Mesendoderm (in vitro differentiated cells): ENCODE measurements at regions not wholly inside any gene's neighbourhood (a gene's known extent, or its start where the extent isn't known, plus 50 kb on each side); places are given as distances from the start of the nearest gene placed in this dataset.

Experiments
- DNase-seq: peaks from one replicate; pipeline ENCODE4 v3.0.0; 2013
- H2AK5ac ChIP-seq: 2 replicates; pipeline ENCODE4 v1.6.1; 2013; ENCODE audit warnings: low read length, inconsistent platforms
- H2BK120ac ChIP-seq: 2 replicates; pipeline ENCODE4 v1.6.1; 2013; ENCODE audit warnings: low read depth, mild to moderate bottlenecking, low read length, moderate library complexity, mixed read lengths
- H2BK15ac ChIP-seq: replicated peaks from 2 replicates; pipeline ENCODE4 v1.6.1; 2013; ENCODE audit warnings: low read depth, mild to moderate bottlenecking, moderate library complexity
- H2BK5ac ChIP-seq: 2 replicates; pipeline ENCODE4 v1.6.1; 2013; ENCODE audit warnings: low read length, inconsistent platforms
- H3K18ac ChIP-seq: 2 replicates; pipeline ENCODE4 v1.6.1; 2013; ENCODE audit warnings: mild to moderate bottlenecking, low read length, mixed read lengths
- H3K23ac ChIP-seq: one replicate; pipeline ENCODE4 v1.6.1; 2013; ENCODE audit warnings: low read length
- H3K27ac ChIP-seq: 2 replicates; pipeline ENCODE4 v1.5.1; 2013; ENCODE audit warnings: low read depth, mild to moderate bottlenecking, inconsistent platforms, low read length, moderate library complexity
- H3K27me3 ChIP-seq: 2 replicates; pipeline ENCODE4 v1.6.1; 2013; ENCODE audit warnings: low read length, control low read depth, mild to moderate bottlenecking, inconsistent platforms; ENCODE audit not compliant: insufficient read depth, poor library complexity
- H3K36me3 ChIP-seq: 2 replicates; pipeline ENCODE4 v1.6.1; 2013; ENCODE audit warnings: low read length, inconsistent platforms; ENCODE audit not compliant: control insufficient read depth, insufficient read depth
- H3K4ac ChIP-seq: one replicate; pipeline ENCODE4 v1.6.1; 2013; ENCODE audit warnings: low read depth, mild to moderate bottlenecking, low read length, moderate library complexity
- H3K4me1 ChIP-seq: 2 replicates; pipeline ENCODE4 v1.6.1; 2013; ENCODE audit warnings: low read depth, low read length, inconsistent platforms; ENCODE audit not compliant: control insufficient read depth
- H3K4me2 ChIP-seq: 2 replicates; pipeline ENCODE4 v1.6.1; 2013; ENCODE audit warnings: low read length
- H3K4me3 ChIP-seq: 2 replicates; pipeline ENCODE4 v1.5.1; 2013; ENCODE audit warnings: mild to moderate bottlenecking, low read length
- H3K56ac ChIP-seq: one replicate; pipeline ENCODE4 v1.6.1; 2013; ENCODE audit warnings: low read length
- H3K79me1 ChIP-seq: 2 replicates; pipeline ENCODE4 v1.6.1; 2013; ENCODE audit warnings: low read length, inconsistent platforms
- H3K79me2 ChIP-seq: 2 replicates; pipeline ENCODE4 v1.6.1; 2013; ENCODE audit warnings: mild to moderate bottlenecking, low read length; ENCODE audit not compliant: control insufficient read depth, insufficient read depth
- H3K9ac ChIP-seq: 2 replicates; pipeline ENCODE4 v1.6.1; 2013; ENCODE audit warnings: low read length, inconsistent platforms
- H4K5ac ChIP-seq: one replicate; pipeline ENCODE4 v1.6.1; 2013; ENCODE audit warnings: low read length
- H4K8ac ChIP-seq: one replicate; pipeline ENCODE4 v1.6.1; 2013; ENCODE audit warnings: low read depth, mild to moderate bottlenecking, control low read depth, low read length, moderate library complexity
- WGBS: extraction: QIAGEN DNeasy Blood & Tissue Kit; methylation state at CpG from one replicate; pipeline ENCODE4 v1.1.7; 2013; ENCODE audit warnings: low lambda C conversion rate, missing lambda C conversion rate; ENCODE audit not compliant: insufficient coverage; ENCODE audit errors: extremely low coverage; 5-methylcytosine and 5-hydroxymethylcytosine counted together

DNA sequence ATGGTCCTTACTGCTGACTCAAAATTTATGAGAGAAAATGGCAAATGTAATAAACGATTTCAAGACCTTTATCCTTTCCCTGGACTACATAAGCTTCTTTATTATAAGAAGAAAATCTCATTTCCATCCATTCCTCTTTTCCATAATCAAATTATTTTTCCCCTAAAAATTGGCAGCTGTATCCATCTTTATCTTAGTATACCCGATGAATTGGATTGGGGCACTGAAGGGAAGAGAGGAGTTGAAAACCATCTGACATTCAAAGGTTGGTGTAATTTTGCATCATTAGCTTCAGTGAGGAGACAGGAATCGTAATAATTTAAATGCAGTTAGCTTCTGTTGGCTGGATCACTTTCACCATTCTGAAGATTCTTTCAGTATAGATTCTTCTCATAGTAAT, 574.1 kb downstream of the XIRP2 start:
- no peak overlapping the region for H3K23ac ChIP-seq
- no peak overlapping the region for H4K5ac ChIP-seq
- no peak overlapping the region for H3K4ac ChIP-seq
- H3K9ac ChIP-seq, result no peak overlapping the region
- no peak overlapping the region for H2BK5ac ChIP-seq
- no CpG with 5 or more reads among the region's 3 CpGs for WGBS
- H4K8ac ChIP-seq, result no peak overlapping the region
- no peaks in the 10 kb centered on the region for H3K79me2 ChIP-seq
- H2AK5ac ChIP-seq, result no peak overlapping the region
- no peak for DNase-seq
- no peak overlapping the region for H2BK15ac ChIP-seq
- H3K56ac ChIP-seq, result no peak overlapping the region
- no peaks in the 10 kb centered on the region for H3K79me1 ChIP-seq
- no peak overlapping the region for H3K4me3 ChIP-seq
- H3K4me1 ChIP-seq, result no peaks in the 10 kb centered on the region
- no peak overlapping the region for H3K27ac ChIP-seq
- no peaks in the 10 kb centered on the region for H3K36me3 ChIP-seq
- no peak overlapping the region for H3K4me2 ChIP-seq
- H3K18ac ChIP-seq, result no peak overlapping the region
- H3K27me3 ChIP-seq, result no peaks in the 10 kb centered on the region
- H2BK120ac ChIP-seq, result no peak overlapping the region

GRCh38 chr2:167454036-167454435, 565.8 kb downstream of the XIRP2 start:
- WGBS, result no CpG with 5 or more reads among the region's 13 CpGs

DNA sequence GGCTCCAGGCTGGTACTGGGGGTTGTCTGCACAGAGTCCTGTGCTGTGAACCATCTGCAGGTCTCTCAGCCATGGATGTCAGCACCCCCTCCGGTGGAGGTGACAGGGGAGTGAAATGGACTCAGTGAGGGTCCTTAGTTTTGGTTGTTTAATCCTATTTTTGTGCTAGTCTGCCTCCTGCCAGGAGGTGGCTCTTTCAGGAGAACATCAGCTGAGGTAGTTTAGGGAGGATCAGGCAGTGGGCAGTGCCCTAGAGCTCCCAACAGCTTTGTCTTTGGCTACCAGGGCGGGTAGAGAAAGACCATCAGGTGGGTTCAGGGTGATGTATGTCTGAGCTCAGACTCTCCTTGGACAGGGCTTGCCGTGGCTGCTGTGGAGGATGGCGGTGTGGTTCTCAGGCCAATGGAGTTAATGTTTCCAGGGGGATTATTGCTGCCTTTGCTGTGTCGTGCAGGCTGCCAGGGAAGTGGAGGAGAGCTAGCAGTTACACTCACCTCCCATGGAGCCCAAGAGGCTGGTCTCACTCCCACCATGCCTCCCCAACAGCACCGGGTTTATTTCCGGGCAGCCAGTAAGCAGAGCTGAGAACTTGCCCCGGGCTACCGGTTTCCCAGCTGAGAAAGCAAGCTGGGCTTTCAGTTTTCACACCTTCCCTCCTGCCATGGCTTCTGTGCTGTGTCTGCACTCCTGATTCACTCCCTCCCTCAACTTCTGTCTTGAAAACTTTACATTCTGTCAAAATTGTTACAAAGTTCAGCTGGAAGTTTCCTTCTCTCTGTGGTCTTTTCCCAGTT, 563.4 kb downstream of the XIRP2 start:
- DNase-seq, result peak; percentile 50
- Histone ChIP-seq H3K79me1 (no peaks in the 10 kb centered on the region), H3K56ac (no peak overlapping the region), H3K27ac (no peak overlapping the region), H2BK120ac (no peak overlapping the region), H3K4me1 (no peaks in the 10 kb centered on the region), H3K36me3 (no peaks in the 10 kb centered on the region), H3K9ac (no peak overlapping the region), H3K27me3 (no peaks in the 10 kb centered on the region), H3K18ac (no peak overlapping the region), H3K23ac (no peak overlapping the region), H3K4me3 (no peak overlapping the region), H2BK5ac (no peak overlapping the region), H3K4ac (no peak overlapping the region), H2BK15ac (no peak overlapping the region), H4K5ac (no peak overlapping the region), H3K4me2 (no peak overlapping the region), H2AK5ac (no peak overlapping the region), H4K8ac (no peak overlapping the region), H3K79me2 (no peaks in the 10 kb centered on the region)
- no CpG with 5 or more reads among the region's 9 CpGs for WGBS

More at GRCh38 chr2:167454036-167454435, 565.8 kb downstream of the XIRP2 start:
- no peak overlapping the region for H3K23ac ChIP-seq
- no peak for DNase-seq
- H3K4me1 ChIP-seq, result no peaks in the 10 kb centered on the region
- H3K4me3 ChIP-seq, result no peak overlapping the region
- H3K9ac ChIP-seq, result no peak overlapping the region
- no peak overlapping the region for H3K4me2 ChIP-seq
- H3K79me2 ChIP-seq, result no peaks in the 10 kb centered on the region
- no peak overlapping the region for H3K18ac ChIP-seq
- no peaks in the 10 kb centered on the region for H3K36me3 ChIP-seq
- H3K27me3 ChIP-seq, result no peaks in the 10 kb centered on the region
- H2BK120ac ChIP-seq, result no peak overlapping the region
- no peak overlapping the region for H2BK15ac ChIP-seq
- H2BK5ac ChIP-seq, result no peak overlapping the region
- H3K79me1 ChIP-seq, result no peaks in the 10 kb centered on the region
- no peak overlapping the region for H4K5ac ChIP-seq
- no peak overlapping the region for H3K56ac ChIP-seq
- no peak overlapping the region for H4K8ac ChIP-seq
- no peak overlapping the region for H3K27ac ChIP-seq
- H2AK5ac ChIP-seq, result no peak overlapping the region
- H3K4ac ChIP-seq, result no peak overlapping the region

DNA sequence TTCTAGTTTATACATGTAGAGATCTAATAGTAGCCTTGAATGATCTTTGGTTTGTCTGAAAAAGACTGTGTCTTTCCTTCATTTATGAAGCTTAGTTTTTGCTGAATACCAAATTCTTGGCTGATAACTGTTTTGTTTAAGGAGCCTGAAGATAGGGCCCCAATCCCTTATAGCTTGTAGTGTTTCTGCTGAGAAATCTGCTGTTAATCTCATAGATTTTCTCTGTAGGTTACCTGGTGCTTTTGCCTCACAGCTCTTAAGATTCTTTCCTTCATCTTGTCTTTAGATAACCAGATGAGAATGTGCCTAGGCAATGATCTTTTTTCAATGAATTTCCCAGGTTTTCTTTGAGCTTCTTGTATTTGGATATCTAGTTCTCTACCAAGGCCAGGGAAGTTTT, 562.1 kb downstream of the XIRP2 start:
- no peak overlapping the region for H4K5ac ChIP-seq
- no peak overlapping the region for H4K8ac ChIP-seq
- no peak overlapping the region for H3K27ac ChIP-seq
- no peak overlapping the region for H3K4me2 ChIP-seq
- no peak overlapping the region for H3K23ac ChIP-seq
- no peak overlapping the region for H3K56ac ChIP-seq
- H2BK5ac ChIP-seq, result no peak overlapping the region
- no peaks in the 10 kb centered on the region for H3K4me1 ChIP-seq
- H3K79me1 ChIP-seq, result no peaks in the 10 kb centered on the region
- H3K18ac ChIP-seq, result no peak overlapping the region
- no peak overlapping the region for H2BK15ac ChIP-seq
- no peak overlapping the region for H2BK120ac ChIP-seq
- H3K36me3 ChIP-seq, result no peaks in the 10 kb centered on the region
- H2AK5ac ChIP-seq, result no peak overlapping the region
- no peaks in the 10 kb centered on the region for H3K27me3 ChIP-seq
- no peak for DNase-seq
- no peak overlapping the region for H3K9ac ChIP-seq
- no peak overlapping the region for H3K4me3 ChIP-seq
- no peaks in the 10 kb centered on the region for H3K79me2 ChIP-seq
- H3K4ac ChIP-seq, result no peak overlapping the region

- H3K4me3 ChIP-seq, result no peak overlapping the region
- no peaks in the 10 kb centered on the region for H3K36me3 ChIP-seq
- no peaks in the 10 kb centered on the region for H3K27me3 ChIP-seq
- H2BK5ac ChIP-seq, result no peak overlapping the region
- no peaks in the 10 kb centered on the region for H3K4me1 ChIP-seq
- no peak overlapping the region for H3K4ac ChIP-seq
- H2BK120ac ChIP-seq, result no peak overlapping the region
- no peak overlapping the region for H3K27ac ChIP-seq
- H4K5ac ChIP-seq, result no peak overlapping the region
- no peak overlapping the region for H2BK15ac ChIP-seq
- H3K79me1 ChIP-seq, result no peaks in the 10 kb centered on the region
- H2AK5ac ChIP-seq, result no peak overlapping the region
- DNase-seq, result no peak
- no peak overlapping the region for H3K56ac ChIP-seq
- no peak overlapping the region for H4K8ac ChIP-seq
- no peak overlapping the region for H3K9ac ChIP-seq
- H3K4me2 ChIP-seq, result no peak overlapping the region
- H3K18ac ChIP-seq, result no peak overlapping the region
- H3K23ac ChIP-seq, result no peak overlapping the region
- no peaks in the 10 kb centered on the region for H3K79me2 ChIP-seq
Measured at GRCh38 chr2:167440382-167440781, 552.1 kb downstream of the XIRP2 start.

DNA sequence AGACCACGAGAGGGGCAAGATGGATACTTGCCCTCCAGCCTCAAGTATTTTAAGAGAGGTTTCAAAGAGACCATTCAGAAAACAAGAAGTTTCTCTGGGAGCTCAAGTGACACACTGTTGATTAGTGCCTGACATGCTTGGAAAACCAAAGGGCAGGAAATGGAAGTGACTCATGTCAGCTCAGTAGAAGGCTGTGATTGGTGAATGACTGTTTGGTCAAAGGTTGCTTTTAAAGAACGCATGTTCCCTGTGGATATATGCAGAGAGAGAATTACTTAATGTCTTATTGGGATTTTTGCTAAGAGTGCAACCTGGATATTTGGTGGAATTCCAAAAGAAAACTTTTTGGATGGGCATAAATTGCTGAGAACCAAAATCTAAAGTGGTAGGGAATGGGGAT, 549.9 kb downstream of the XIRP2 start:
- Histone ChIP-seq H2BK15ac (no peak overlapping the region), H3K27me3 (no peaks in the 10 kb centered on the region), H3K23ac (no peak overlapping the region), H3K4ac (no peak overlapping the region), H3K4me2 (no peak overlapping the region), H3K79me1 (no peaks in the 10 kb centered on the region), H4K5ac (no peak overlapping the region), H3K9ac (no peak overlapping the region), H2BK5ac (no peak overlapping the region), H3K79me2 (no peaks in the 10 kb centered on the region), H3K36me3 (no peaks in the 10 kb centered on the region), H3K56ac (no peak overlapping the region), H2AK5ac (no peak overlapping the region), H3K4me3 (no peak overlapping the region), H3K27ac (no peak overlapping the region), H2BK120ac (no peak overlapping the region), H3K18ac (no peak overlapping the region), H4K8ac (no peak overlapping the region), H3K4me1 (no peaks in the 10 kb centered on the region)
- no CpG with 5 or more reads among the region's 2 CpGs for WGBS
- DNase-seq, result peak; percentile 87
